ENCODE measurements at regions not wholly inside any gene's neighbourhood (a gene's known extent, or its start where the extent isn't known, plus 50 kb on each side); places are given as distances from the start of the nearest gene placed in this dataset.

- TF ChIP-seq, protein P1, sequence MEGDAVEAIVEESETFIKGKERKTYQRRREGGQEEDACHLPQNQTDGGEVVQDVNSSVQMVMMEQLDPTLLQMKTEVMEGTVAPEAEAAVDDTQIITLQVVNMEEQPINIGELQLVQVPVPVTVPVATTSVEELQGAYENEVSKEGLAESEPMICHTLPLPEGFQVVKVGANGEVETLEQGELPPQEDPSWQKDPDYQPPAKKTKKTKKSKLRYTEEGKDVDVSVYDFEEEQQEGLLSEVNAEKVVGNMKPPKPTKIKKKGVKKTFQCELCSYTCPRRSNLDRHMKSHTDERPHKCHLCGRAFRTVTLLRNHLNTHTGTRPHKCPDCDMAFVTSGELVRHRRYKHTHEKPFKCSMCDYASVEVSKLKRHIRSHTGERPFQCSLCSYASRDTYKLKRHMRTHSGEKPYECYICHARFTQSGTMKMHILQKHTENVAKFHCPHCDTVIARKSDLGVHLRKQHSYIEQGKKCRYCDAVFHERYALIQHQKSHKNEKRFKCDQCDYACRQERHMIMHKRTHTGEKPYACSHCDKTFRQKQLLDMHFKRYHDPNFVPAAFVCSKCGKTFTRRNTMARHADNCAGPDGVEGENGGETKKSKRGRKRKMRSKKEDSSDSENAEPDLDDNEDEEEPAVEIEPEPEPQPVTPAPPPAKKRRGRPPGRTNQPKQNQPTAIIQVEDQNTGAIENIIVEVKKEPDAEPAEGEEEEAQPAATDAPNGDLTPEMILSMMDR (IDR thresholded peaks at IDR 0.05; ENCODE audit: extremely low read depth, missing control alignments), result no peak
- no peak for DNase-seq (ENCODE audit: low spot score)
Measured at GRCh38 chr7:22066522-22066921, 120.8 kb upstream of the CDCA7L start.

- DNase-seq (ENCODE audit: low spot score), result no peak
- TF ChIP-seq, protein P1 (IDR thresholded peaks at IDR 0.05; ENCODE audit: extremely low read depth, missing control alignments), result no peak
Measured at GRCh38 chr7:22064816-22065215, 119.1 kb upstream of the CDCA7L start.

DNA sequence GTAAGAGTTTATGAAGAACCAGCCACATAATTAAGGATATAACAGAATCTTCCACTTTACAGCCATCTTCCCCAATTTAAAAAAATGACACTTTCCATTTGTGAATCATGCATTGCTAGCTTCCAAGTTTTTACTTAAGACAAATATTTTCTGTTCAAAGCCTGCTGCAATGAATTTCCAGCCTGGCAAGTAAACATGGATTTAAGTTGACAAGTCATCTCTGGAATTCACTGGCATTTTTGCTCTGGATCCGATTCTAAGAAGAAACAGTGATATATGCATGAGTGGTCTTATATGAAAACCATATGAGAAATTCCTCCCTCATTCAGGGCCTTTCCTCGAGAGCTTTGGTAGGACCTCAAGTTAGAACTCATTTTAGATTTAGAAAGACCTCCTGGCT is 116.1 kb upstream of the CDCA7L start:
- TF ChIP-seq, protein P1 (IDR thresholded peaks at IDR 0.05; ENCODE audit: extremely low read depth, missing control alignments), result no peak
- no peak for DNase-seq (ENCODE audit: low spot score)

DNA sequence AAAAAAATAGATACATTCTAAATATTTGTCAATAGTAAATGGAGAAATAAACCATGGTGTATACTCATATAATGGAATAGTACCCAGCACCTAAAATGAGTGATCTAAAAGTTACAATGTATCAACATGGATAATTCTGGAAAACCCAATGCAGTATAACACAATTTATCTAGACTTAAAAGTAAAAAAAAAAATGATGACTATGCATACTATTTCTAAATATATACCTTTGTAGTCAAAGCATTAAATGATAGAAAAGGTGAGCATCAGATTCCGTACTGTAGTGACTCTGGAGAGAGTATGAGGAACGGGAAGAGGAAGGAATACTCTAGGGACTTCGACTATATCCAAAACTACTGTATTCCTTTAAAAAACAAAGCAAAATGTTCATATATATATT is 115.2 kb upstream of the CDCA7L start:
- DNase-seq (ENCODE audit: low spot score), result no peak
- TF ChIP-seq, protein P1 (IDR thresholded peaks at IDR 0.05; ENCODE audit: extremely low read depth, missing control alignments), result no peak

DNA sequence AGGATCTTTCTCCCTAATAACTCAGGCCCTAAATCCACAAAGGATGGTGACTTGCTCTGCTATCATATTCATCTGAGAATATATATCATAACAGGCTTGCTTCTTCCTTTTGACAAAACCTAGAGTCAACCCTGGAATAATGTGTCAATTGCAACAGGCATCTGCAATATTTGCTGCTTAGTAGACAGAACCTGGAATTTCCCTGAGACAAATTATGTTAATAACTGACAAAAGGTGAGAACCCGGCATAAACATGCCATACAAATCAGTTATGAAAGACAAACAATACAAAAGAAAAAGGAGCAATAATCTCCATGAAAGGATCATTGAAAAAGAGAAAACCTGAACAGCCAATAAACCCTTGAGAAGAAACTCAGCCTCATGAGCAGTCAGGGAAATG is 114.5 kb upstream of the CDCA7L start:
- TF ChIP-seq, protein P1 (IDR thresholded peaks at IDR 0.05; ENCODE audit: extremely low read depth, missing control alignments), result no peak
- DNase-seq (ENCODE audit: low spot score), result no peak

- TF ChIP-seq, protein P1 (IDR thresholded peaks at IDR 0.05; ENCODE audit: extremely low read depth, missing control alignments), result no peak
- no peak for DNase-seq (ENCODE audit: low spot score)
Measured at GRCh38 chr7:22055226-22055625, 109.5 kb upstream of the CDCA7L start.

DNA sequence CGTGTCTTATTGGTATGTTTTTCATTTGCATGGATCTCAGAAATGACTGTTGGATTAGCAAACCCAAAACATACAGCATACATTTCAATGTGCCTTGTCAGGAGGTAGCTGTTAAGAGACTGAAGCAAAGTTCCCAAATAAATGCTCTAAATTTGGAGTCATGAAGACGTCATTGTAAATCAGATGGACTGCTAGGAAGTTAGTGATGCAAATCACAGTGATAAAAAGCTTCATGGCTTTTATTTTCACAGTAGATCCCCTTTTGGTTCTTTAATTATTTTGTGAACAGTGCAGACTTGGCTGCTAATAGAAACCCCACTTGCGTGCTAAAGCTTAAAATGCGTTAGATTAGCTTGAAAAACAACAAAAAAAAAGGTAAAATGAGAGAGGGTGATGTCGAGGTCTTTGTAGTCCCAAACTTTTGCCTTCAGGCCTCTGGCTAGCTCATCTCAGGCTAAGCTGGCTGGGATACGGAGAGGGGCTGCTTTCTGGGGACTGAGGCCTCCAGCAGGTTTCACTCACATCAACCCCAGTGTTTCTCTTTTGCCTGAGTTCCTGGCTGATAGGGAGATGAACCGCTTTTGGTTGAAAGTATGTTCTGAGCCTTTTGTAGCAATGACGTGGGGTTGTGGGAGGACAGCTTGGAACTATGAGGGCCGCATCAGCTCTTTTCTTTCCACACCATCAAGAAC is 107.1 kb upstream of the CDCA7L start:
- TF ChIP-seq, protein P1 (IDR thresholded peaks at IDR 0.05; ENCODE audit: extremely low read depth, missing control alignments), result no peak

More for the DNA sequence above, 107.1 kb upstream of the CDCA7L start:
- DNase-seq (ENCODE audit: low spot score), result no peak

Measured in GM20000 (cell line).